A673 (cell line): ENCODE measurements at regions not wholly inside any gene's neighbourhood (a gene's known extent, or its start where the extent isn't known, plus 50 kb on each side); places are given as distances from the start of the nearest gene placed in this dataset.

ENCODE experiments used
- BruUV-seq: library from RNA; stranded (reverse); fragments of 400-500 nt; replicated peaks from 2 replicates; lab custom pipeline; 2021; lab: Mats Ljungman, UMichigan
- CTCF ChIA-PET: fragments of 300-600 bp; sonication (Branson Sonifier 250); formaldehyde crosslinking; loops from one replicate; lab custom pipeline; 2022; ENCODE audit warnings: antibody characterized with exemption; lab: Charles Lee
- POLR2A ChIA-PET: fragments of 300-600 bp; sonication (Branson Sonifier 250); formaldehyde crosslinking; loops from one replicate; lab custom pipeline; 2022; ENCODE audit warnings: antibody characterized with exemption; ENCODE audit not compliant: low non-redundant PET; lab: Charles Lee
- DNase-seq: peaks from one replicate; pipeline ENCODE4 v3.0.0-alpha.2; 2015; ENCODE audit warnings: low spot score
- H3K27ac ChIP-seq: fragments of 200-600 bp; sonication (generic); 2 replicates; pipeline ENCODE4 v1.5.1; 2016; ENCODE audit warnings: mixed run types, low read depth, mild to moderate bottlenecking, mixed read lengths, antibody characterized with exemption, low read length; ENCODE audit not compliant: poor library complexity, severe bottlenecking
- H3K27me3 ChIP-seq: fragments of 200-600 bp; sonication (generic); replicated peaks from 2 replicates; pipeline ENCODE4 v1.6.1; 2017; ENCODE audit warnings: mixed run types, low read depth, mild to moderate bottlenecking, mixed read lengths, antibody characterized with exemption, low read length; ENCODE audit not compliant: insufficient read depth, poor library complexity
- H3K36me3 ChIP-seq: fragments of 200-600 bp; sonication (generic); 2 replicates; pipeline ENCODE4 v1.6.1; 2016; ENCODE audit warnings: mixed run types, mild to moderate bottlenecking, mixed read lengths, antibody characterized with exemption, low read length; ENCODE audit not compliant: insufficient read depth, poor library complexity, severe bottlenecking
- H3K4me1 ChIP-seq: fragments of 200-600 bp; sonication (generic); 2 replicates; pipeline ENCODE4 v1.6.1; 2017; ENCODE audit warnings: mixed run types, mild to moderate bottlenecking, mixed read lengths, antibody characterized with exemption, low read length; ENCODE audit not compliant: insufficient read depth, poor library complexity, severe bottlenecking
- H3K4me3 ChIP-seq: fragments of 200-600 bp; sonication (generic); 2 replicates; pipeline ENCODE4 v1.5.1; 2016; ENCODE audit warnings: low read depth, mixed run types, mild to moderate bottlenecking, mixed read lengths, low read length; ENCODE audit not compliant: poor library complexity, severe bottlenecking
- H3K9me3 ChIP-seq: fragments of 200-600 bp; sonication (generic); 2 replicates; pipeline ENCODE4 v1.6.1; 2016; ENCODE audit warnings: mixed run types, low read depth, mild to moderate bottlenecking, mixed read lengths, antibody characterized with exemption, low read length; ENCODE audit not compliant: poor library complexity, severe bottlenecking
- EZH2 ChIP-seq: fragments of 200-600 bp; sonication (generic); IDR thresholded peaks from 2 replicates; pipeline ENCODE4 v1.6.1; 2017; ENCODE audit warnings: borderline replicate concordance, low read depth, mild to moderate bottlenecking, mixed read lengths, antibody characterized with exemption, low read length; ENCODE audit not compliant: poor library complexity, severe bottlenecking
- intact Hi-C: fragments of 100-400 bp; cut with micrococcal nuclease; formaldehyde crosslinking; loops from one replicate; pipeline ENCODE4 v1.10.0; 2022; ENCODE audit not compliant: unreplicated experiment
- TF ChIP-seq, protein P1 (sequence below): fragments of 300-800, 200-600 bp; sonication (generic); conservative IDR thresholded peaks from 2 replicates; pipeline ENCODE4 v1.5.1; 2017; ENCODE audit warnings: low read depth, mild to moderate bottlenecking, antibody characterized with exemption, low read length, moderate library complexity, mixed read lengths

DNA sequence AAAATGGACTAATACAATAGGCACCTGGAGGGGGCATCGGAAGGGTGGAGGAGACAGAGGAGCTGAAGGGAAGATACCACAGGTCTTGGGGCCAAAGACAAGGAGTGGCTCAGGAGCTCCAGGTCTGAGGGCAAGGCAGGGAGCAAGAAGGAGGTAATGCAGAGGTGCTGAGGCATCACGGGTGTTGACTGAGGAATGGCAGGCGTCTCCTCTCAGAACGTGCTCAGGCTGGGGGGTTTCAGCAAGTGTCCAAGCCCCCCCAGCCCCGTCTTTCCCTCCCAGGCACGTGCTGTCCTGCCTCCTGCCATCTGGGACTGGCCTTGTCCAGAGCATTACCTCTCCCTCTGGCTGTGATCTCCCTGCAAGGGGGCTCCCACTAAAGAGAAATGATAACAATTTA is 265.4 kb downstream of the DCDC2C start:
- H3K4me1 ChIP-seq = no peaks in the 10 kb centered on the region
- POLR2A ChIA-PET = no interaction called here
- no peaks in the 10 kb centered on the region for H3K27me3 ChIP-seq
- no peak for TF ChIP-seq EZH2
- TF ChIP-seq, protein P1, sequence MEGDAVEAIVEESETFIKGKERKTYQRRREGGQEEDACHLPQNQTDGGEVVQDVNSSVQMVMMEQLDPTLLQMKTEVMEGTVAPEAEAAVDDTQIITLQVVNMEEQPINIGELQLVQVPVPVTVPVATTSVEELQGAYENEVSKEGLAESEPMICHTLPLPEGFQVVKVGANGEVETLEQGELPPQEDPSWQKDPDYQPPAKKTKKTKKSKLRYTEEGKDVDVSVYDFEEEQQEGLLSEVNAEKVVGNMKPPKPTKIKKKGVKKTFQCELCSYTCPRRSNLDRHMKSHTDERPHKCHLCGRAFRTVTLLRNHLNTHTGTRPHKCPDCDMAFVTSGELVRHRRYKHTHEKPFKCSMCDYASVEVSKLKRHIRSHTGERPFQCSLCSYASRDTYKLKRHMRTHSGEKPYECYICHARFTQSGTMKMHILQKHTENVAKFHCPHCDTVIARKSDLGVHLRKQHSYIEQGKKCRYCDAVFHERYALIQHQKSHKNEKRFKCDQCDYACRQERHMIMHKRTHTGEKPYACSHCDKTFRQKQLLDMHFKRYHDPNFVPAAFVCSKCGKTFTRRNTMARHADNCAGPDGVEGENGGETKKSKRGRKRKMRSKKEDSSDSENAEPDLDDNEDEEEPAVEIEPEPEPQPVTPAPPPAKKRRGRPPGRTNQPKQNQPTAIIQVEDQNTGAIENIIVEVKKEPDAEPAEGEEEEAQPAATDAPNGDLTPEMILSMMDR = no peak
- no peak overlapping the region for H3K27ac ChIP-seq
- DNase-seq = no peak
- BruUV-seq = no TSS peak
- intact Hi-C loops = loop anchor here (10.0 kb wide), 2 partner anchors 1726 to 1946 kb away; partner anchors contain the start of gene SOX11
- no peaks in the 10 kb centered on the region for H3K9me3 ChIP-seq
- H3K36me3 ChIP-seq = no peaks in the 10 kb centered on the region
- H3K4me3 ChIP-seq = no peak overlapping the region
- CTCF ChIA-PET = no interaction called here

DNA sequence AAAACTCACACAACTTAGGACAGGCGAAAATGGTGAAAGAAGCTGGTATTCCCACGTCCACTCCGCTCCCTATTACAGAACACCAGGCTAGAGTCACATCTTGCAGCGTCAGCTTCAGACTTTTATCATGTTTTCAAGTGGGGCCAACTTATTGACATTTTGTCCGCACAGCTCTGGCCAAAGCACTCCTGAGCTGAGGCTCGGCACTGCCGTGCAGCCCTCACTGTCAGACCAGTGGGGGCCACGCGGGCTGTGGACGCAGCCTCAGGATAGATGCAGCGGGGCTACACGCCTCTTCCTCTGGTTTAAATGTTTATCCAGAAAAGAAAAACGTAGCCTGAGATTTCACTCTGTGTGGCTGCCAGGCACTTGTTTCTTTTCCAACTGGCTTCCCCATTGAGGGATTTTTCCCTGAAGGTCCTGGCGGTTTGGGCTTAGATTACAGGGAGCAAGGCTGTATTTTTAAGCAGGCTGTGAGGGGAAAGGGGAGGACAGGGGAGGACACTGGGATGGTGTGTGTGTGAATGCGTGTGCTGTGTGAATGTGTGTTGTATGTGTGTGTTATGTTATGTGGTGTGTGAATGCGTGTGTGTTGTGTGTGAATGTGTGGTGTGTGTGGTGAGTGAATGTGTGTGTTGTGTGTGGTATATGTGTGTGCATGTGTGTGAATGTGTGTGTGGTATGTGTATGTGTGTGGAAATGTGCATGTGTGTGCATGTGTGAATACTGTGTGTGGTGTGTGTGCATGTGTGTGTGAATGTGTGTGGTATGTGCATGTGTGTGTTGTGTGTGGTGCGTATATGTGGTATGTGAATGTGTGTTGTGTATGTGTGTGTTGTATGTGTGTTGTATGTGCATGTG is 267.6 kb downstream of the DCDC2C start:
- TF ChIP-seq, protein P1 = no peak
- TF ChIP-seq EZH2 = no peak
- intact Hi-C loops = no loop called here
- no peaks in the 10 kb centered on the region for H3K27me3 ChIP-seq
- no peak for DNase-seq
- H3K36me3 ChIP-seq = no peaks in the 10 kb centered on the region
- H3K9me3 ChIP-seq = peaks cover 12% of the 10 kb centered on the region
- POLR2A ChIA-PET = no interaction called here
- H3K27ac ChIP-seq = no peak overlapping the region
- BruUV-seq = no TSS peak
- CTCF ChIA-PET = no interaction called here
- H3K4me3 ChIP-seq = no peak overlapping the region
- peaks cover 4% of the 10 kb centered on the region for H3K4me1 ChIP-seq

DNA sequence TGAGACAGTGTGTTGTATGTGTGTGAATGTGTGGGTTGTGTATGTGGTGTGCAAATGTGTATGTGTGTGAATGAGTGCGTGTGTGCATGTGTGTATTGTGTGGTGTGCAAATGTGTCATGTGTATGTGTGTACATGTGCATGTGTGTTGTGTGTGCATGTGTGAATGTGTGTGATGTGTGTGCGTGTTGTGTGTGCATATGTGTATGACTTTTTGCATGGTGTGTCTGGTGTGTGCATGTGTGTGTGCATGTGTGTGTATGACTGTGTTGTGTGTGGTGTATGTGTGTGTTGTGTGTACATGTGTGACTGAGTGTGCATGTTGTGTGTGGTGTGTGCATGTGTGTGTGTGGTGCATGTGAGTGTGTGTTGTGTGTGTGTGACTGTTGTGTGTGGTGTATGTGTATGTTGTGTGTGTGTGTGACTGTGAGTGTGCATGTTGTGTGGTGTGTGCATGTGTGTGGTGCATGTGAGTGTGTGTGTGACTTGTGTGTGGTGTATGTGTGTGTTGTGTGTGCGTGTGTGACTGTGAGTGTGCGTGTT is 268.3 kb downstream of the DCDC2C start:
- Histone ChIP-seq H3K27ac (no peak overlapping the region), H3K4me1 (peaks cover 8% of the 10 kb centered on the region), H3K27me3 (no peaks in the 10 kb centered on the region), H3K9me3 (peaks cover 12% of the 10 kb centered on the region), H3K4me3 (no peak overlapping the region), H3K36me3 (no peaks in the 10 kb centered on the region)
- BruUV-seq = no TSS peak
- intact Hi-C loops = no loop called here
- DNase-seq = no peak
- ChIA-PET POLR2A (no interaction called here), CTCF (no interaction called here)
- TF ChIP-seq EZH2 = no peak
- TF ChIP-seq, protein P1 = no peak
